IMR-90 (cell line): ENCODE measurements at regions not wholly inside any gene's neighbourhood (a gene's known extent, or its start where the extent isn't known, plus 50 kb on each side); places are given as distances from the start of the nearest gene placed in this dataset.

Experiments used
- ATAC-seq: fragments of 200-7000 bp; cut with Tn5 transposase; 2 replicates; pipeline ENCODE4 v1.9.1; 2020; ENCODE audit warnings: low read depth, mild to moderate bottlenecking, moderate library complexity
- BruUV-seq: library from RNA; stranded (reverse); fragments of 400-500 nt; replicated peaks from 2 replicates; lab custom pipeline; 2021; lab: Mats Ljungman, UMichigan
- CTCF ChIA-PET: fragments of 300-600 bp; formaldehyde crosslinking; extraction: SDS; loops from one replicate; lab custom pipeline; 2021; ENCODE audit warnings: antibody characterized with exemption; lab: Yijun Ruan, JAX
- POLR2A ChIA-PET: fragments of 300-600 bp; sonication (Branson Sonifier 250); formaldehyde crosslinking; loops from one replicate; lab custom pipeline; 2022; ENCODE audit warnings: antibody characterized with exemption; ENCODE audit not compliant: unreplicated experiment; lab: Charles Lee
- DNase-seq: peaks from one replicate; pipeline ENCODE4 v3.0.0; 2013
- H2AFZ ChIP-seq: replicated peaks from 2 replicates; pipeline ENCODE3; 2013; ENCODE audit warnings: low read length, mild to moderate bottlenecking; ENCODE audit not compliant: poor library complexity
- H2AK5ac ChIP-seq: 2 replicates; pipeline ENCODE4 v1.6.1; 2013; ENCODE audit warnings: low read depth, low read length, inconsistent platforms
- H2AK9ac ChIP-seq: replicated peaks from 2 replicates; pipeline ENCODE3; 2013; ENCODE audit warnings: mild to moderate bottlenecking, low read depth, low read length, moderate library complexity; ENCODE audit not compliant: poor library complexity
- H2BK120ac ChIP-seq: 2 replicates; pipeline ENCODE4 v1.6.1; 2013; ENCODE audit warnings: low read depth, low read length, inconsistent platforms
- H2BK15ac ChIP-seq: 3 replicates; pipeline ENCODE4 v1.6.1; 2013; ENCODE audit warnings: low read depth, low read length, inconsistent platforms
- H2BK20ac ChIP-seq: 2 replicates; pipeline ENCODE4 v1.6.1; 2013; ENCODE audit warnings: low read depth, mild to moderate bottlenecking, inconsistent platforms, low read length, moderate library complexity
- H2BK5ac ChIP-seq: 2 replicates; pipeline ENCODE4 v1.6.1; 2013; ENCODE audit warnings: mild to moderate bottlenecking, low read depth, low read length, inconsistent platforms; ENCODE audit not compliant: poor library complexity, severe bottlenecking
- H3K14ac ChIP-seq: replicated peaks from 2 replicates; pipeline ENCODE4 v1.6.1; 2013; ENCODE audit warnings: low read depth, low read length, inconsistent platforms
- H3K18ac ChIP-seq: 2 replicates; pipeline ENCODE4 v1.6.1; 2013; ENCODE audit warnings: low read depth, low read length, control low read depth
- H3K23ac ChIP-seq: 2 replicates; pipeline ENCODE4 v1.6.1; 2013; ENCODE audit warnings: low read depth, low read length, inconsistent platforms
- H3K27ac ChIP-seq: 2 replicates; pipeline ENCODE4 v1.5.1; 2013; ENCODE audit warnings: mild to moderate bottlenecking, control low read depth, low read length; ENCODE audit not compliant: insufficient read depth
- H3K27me3 ChIP-seq: 2 replicates; pipeline ENCODE4 v1.6.1; 2013; ENCODE audit warnings: low read length; ENCODE audit not compliant: control insufficient read depth, insufficient read depth
- H3K36me3 ChIP-seq: 2 replicates; pipeline ENCODE4 v1.6.1; 2013; ENCODE audit warnings: low read length, mixed read lengths; ENCODE audit not compliant: control insufficient read depth, insufficient read depth
- H3K4ac ChIP-seq: 2 replicates; pipeline ENCODE4 v1.6.1; 2013; ENCODE audit warnings: low read depth, low read length, inconsistent platforms
- H3K4me1 ChIP-seq: 2 replicates; pipeline ENCODE4 v1.6.1; 2013; ENCODE audit warnings: low read length, mixed read lengths; ENCODE audit not compliant: control insufficient read depth, insufficient read depth
- H3K4me2 ChIP-seq: 2 replicates; pipeline ENCODE4 v1.6.1; 2013; ENCODE audit warnings: low read depth, mild to moderate bottlenecking, control low read depth, low read length, moderate library complexity
- H3K4me3 ChIP-seq: 2 replicates; pipeline ENCODE4 v1.5.1; 2013; ENCODE audit warnings: low read depth, mild to moderate bottlenecking, control low read depth, low read length, moderate library complexity; ENCODE audit not compliant: insufficient read depth
- H3K56ac ChIP-seq: 2 replicates; pipeline ENCODE4 v1.6.1; 2013; ENCODE audit warnings: low read length, inconsistent platforms; ENCODE audit not compliant: insufficient read depth; ENCODE audit errors: extremely low read depth
- H3K79me1 ChIP-seq, 2 experiments: 2 replicates each; pipeline ENCODE4 v1.6.1; 2013; ENCODE audit warnings: low read length in 2 of 2, inconsistent platforms in 1 of 2, low read depth in 1 of 2
- H3K9ac ChIP-seq: 2 replicates; pipeline ENCODE4 v1.6.1; 2013; ENCODE audit warnings: low read depth, low read length, control low read depth
- H3K9me1 ChIP-seq: 2 replicates; pipeline ENCODE4 v1.6.1; 2013; ENCODE audit warnings: low read length, inconsistent platforms; ENCODE audit not compliant: insufficient read depth
- H3K9me3 ChIP-seq: 2 replicates; pipeline ENCODE4 v1.6.1; 2013; ENCODE audit warnings: low read length; ENCODE audit not compliant: control insufficient read depth, insufficient read depth
- H4K20me1 ChIP-seq: 2 replicates; pipeline ENCODE4 v1.6.1; 2013; ENCODE audit warnings: low read length, inconsistent platforms; ENCODE audit not compliant: insufficient read depth
- H4K5ac ChIP-seq: 2 replicates; pipeline ENCODE4 v1.6.1; 2013; ENCODE audit warnings: mild to moderate bottlenecking, low read depth, low read length, control low read depth
- H4K8ac ChIP-seq, 2 experiments: 2 replicates each; pipeline ENCODE4 v1.6.1; 2013; ENCODE audit warnings: low read depth in 2 of 2, low read length in 2 of 2, control low read depth in 1 of 2, inconsistent platforms in 1 of 2
- H4K91ac ChIP-seq: 2 replicates; pipeline ENCODE4 v1.6.1; 2013; ENCODE audit warnings: low read depth, low read length, inconsistent platforms; ENCODE audit not compliant: insufficient read depth
- BHLHE40 ChIP-seq: fragments of 150-350 bp; IDR thresholded peaks from 2 replicates; pipeline ENCODE4 v1.6.1; 2016; ENCODE audit warnings: mild to moderate bottlenecking, low read depth, low read length
- CEBPB ChIP-seq: IDR thresholded peaks from 2 replicates; pipeline ENCODE4 v1.6.1; 2012; ENCODE audit warnings: low read depth, low read length, improper control_type of control experiment
- CHD1 ChIP-seq: IDR thresholded peaks from 2 replicates; pipeline ENCODE4 v1.6.1; 2012; ENCODE audit warnings: low read depth, low read length, improper control_type of control experiment
- FOS ChIP-seq: fragments of 150-350 bp; IDR thresholded peaks from 2 replicates; pipeline ENCODE4 v1.6.1; 2016; ENCODE audit warnings: low read depth, low read length
- MAFK ChIP-seq: IDR thresholded peaks from 2 replicates; pipeline ENCODE4 v1.6.1; 2012; ENCODE audit warnings: low read depth, low read length, improper control_type of control experiment
- MAZ ChIP-seq: IDR thresholded peaks from 2 replicates; pipeline ENCODE4 v1.6.1; 2012; ENCODE audit warnings: low read depth, mild to moderate bottlenecking, low read length, improper control_type of control experiment, moderate library complexity, borderline replicate concordance
- MXI1 ChIP-seq: IDR thresholded peaks from 2 replicates; pipeline ENCODE4 v1.6.1; 2012; ENCODE audit warnings: low read depth, mild to moderate bottlenecking, low read length, moderate library complexity, borderline replicate concordance
- NFE2L2 ChIP-seq: fragments of 150-350 bp; IDR thresholded peaks from 2 replicates; pipeline ENCODE4 v1.6.1; 2016; ENCODE audit warnings: low read depth, mild to moderate bottlenecking, low read length
- POLR2A ChIP-seq: IDR thresholded peaks from 2 replicates; pipeline ENCODE4 v1.6.1; 2012; ENCODE audit warnings: mild to moderate bottlenecking, low read depth, low read length
- RAD21 ChIP-seq: IDR thresholded peaks from 2 replicates; pipeline ENCODE4 v1.6.1; 2012; ENCODE audit warnings: low read length, improper control_type of control experiment
- RCOR1 ChIP-seq: IDR thresholded peaks from 2 replicates; pipeline ENCODE4 v1.6.1; 2012; ENCODE audit warnings: mild to moderate bottlenecking, low read length, improper control_type of control experiment; ENCODE audit not compliant: insufficient replicate concordance
- RFX5 ChIP-seq: IDR thresholded peaks from 2 replicates; pipeline ENCODE4 v1.8.0; 2012; ENCODE audit warnings: low read depth, mild to moderate bottlenecking, low read length, moderate library complexity
- SMC3 ChIP-seq: fragments of 150-350 bp; IDR thresholded peaks from 2 replicates; pipeline ENCODE4 v1.6.1; 2016; ENCODE audit warnings: low read depth, mild to moderate bottlenecking, antibody characterized with exemption, low read length, moderate library complexity
- WGBS, 2 experiments: methylation state at CpG; one replicate each; pipeline versions ENCODE4 v1.1.5 to v1.1.7; 2013; ENCODE audit warnings: missing lambda C conversion rate in 2 of 2; ENCODE audit not compliant: insufficient read length in 1 of 2; ENCODE audit errors: extremely low coverage in 2 of 2; 5-methylcytosine and 5-hydroxymethylcytosine counted together
- dilution Hi-C: fragments of 300-500 bp; cut with HindIII; formaldehyde crosslinking; loops from one replicate; pipeline ENCODE4 v1.14.3; 2018; ENCODE audit warnings: low sequenced_read_pairs; ENCODE audit not compliant: unreplicated experiment
- in situ Hi-C: fragments of 300-500 bp; cut with MboI; formaldehyde crosslinking; loops from 3 replicates; pipeline ENCODE4 v1.14.3; 2019; ENCODE audit warnings: low sequenced_read_pairs, inconsistent platforms, mixed read lengths
- intact Hi-C: fragments of 100-400 bp; cut with micrococcal nuclease; formaldehyde crosslinking; loops from 2 replicates; pipeline ENCODE4 v1.10.0; 2022
- TF ChIP-seq, protein P1 (sequence below): fragments of 150-350 bp; IDR thresholded peaks from 2 replicates; pipeline ENCODE4 v1.6.1; 2017; ENCODE audit warnings: mild to moderate bottlenecking, antibody characterized with exemption, low read length, low read depth
- TF ChIP-seq, protein P2 (sequence below): fragments of 150-350 bp; IDR thresholded peaks from 2 replicates; pipeline ENCODE4 v1.6.1; 2016; ENCODE audit warnings: low read depth, mild to moderate bottlenecking, low read length, moderate library complexity, borderline replicate concordance
- TF ChIP-seq, protein P3 (sequence below): conservative IDR thresholded peaks from 2 replicates; pipeline ENCODE4 v1.5.1; 2012; ENCODE audit warnings: mild to moderate bottlenecking, low read depth, low read length, improper control_type of control experiment

DNA sequence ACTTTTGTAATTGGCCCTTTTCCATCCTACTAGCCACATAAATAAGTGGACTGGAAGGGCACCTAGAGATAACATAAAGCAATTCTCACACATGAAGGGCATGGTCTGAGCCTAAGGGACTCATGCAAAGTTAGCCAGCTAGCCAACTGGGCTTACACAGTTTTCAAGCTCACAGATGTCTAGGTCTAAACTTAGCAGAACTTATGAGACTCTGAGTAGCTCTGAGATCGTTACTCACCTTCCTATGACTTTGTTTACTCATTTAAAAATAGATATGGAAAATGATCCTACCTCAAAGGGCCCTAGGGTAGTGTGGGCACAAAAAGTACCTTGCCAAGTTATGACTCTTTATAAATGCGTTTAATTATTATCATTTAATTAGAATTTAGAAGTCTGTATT lies 410.4 kb upstream of the MPDZ start:
- TF ChIP-seq, protein P1, sequence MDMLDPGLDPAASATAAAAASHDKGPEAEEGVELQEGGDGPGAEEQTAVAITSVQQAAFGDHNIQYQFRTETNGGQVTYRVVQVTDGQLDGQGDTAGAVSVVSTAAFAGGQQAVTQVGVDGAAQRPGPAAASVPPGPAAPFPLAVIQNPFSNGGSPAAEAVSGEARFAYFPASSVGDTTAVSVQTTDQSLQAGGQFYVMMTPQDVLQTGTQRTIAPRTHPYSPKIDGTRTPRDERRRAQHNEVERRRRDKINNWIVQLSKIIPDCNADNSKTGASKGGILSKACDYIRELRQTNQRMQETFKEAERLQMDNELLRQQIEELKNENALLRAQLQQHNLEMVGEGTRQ: no peak
- TF ChIP-seq RFX5: no peak
- no peak for TF ChIP-seq RAD21
- no peak for TF ChIP-seq CHD1
- no peak for TF ChIP-seq NFE2L2
- no peak for TF ChIP-seq FOS
- no peak for TF ChIP-seq POLR2A
- TF ChIP-seq, protein P2, sequence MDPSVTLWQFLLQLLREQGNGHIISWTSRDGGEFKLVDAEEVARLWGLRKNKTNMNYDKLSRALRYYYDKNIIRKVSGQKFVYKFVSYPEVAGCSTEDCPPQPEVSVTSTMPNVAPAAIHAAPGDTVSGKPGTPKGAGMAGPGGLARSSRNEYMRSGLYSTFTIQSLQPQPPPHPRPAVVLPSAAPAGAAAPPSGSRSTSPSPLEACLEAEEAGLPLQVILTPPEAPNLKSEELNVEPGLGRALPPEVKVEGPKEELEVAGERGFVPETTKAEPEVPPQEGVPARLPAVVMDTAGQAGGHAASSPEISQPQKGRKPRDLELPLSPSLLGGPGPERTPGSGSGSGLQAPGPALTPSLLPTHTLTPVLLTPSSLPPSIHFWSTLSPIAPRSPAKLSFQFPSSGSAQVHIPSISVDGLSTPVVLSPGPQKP: no peak
- no peak for TF ChIP-seq MXI1
- no peak for TF ChIP-seq SMC3
- TF ChIP-seq BHLHE40: no peak
- TF ChIP-seq CEBPB: no peak
- TF ChIP-seq RCOR1: no peak
- TF ChIP-seq, protein P3, sequence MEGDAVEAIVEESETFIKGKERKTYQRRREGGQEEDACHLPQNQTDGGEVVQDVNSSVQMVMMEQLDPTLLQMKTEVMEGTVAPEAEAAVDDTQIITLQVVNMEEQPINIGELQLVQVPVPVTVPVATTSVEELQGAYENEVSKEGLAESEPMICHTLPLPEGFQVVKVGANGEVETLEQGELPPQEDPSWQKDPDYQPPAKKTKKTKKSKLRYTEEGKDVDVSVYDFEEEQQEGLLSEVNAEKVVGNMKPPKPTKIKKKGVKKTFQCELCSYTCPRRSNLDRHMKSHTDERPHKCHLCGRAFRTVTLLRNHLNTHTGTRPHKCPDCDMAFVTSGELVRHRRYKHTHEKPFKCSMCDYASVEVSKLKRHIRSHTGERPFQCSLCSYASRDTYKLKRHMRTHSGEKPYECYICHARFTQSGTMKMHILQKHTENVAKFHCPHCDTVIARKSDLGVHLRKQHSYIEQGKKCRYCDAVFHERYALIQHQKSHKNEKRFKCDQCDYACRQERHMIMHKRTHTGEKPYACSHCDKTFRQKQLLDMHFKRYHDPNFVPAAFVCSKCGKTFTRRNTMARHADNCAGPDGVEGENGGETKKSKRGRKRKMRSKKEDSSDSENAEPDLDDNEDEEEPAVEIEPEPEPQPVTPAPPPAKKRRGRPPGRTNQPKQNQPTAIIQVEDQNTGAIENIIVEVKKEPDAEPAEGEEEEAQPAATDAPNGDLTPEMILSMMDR: no peak
- TF ChIP-seq MAFK: no peak
- TF ChIP-seq MAZ: no peak
- H3K9me1 ChIP-seq: no peaks in the 10 kb centered on the region
- no peak overlapping the region for H2BK20ac ChIP-seq
- H3K79me1 ChIP-seq: no peaks in the 10 kb centered on the region
- no peak overlapping the region for H2AK9ac ChIP-seq
- H3K9me3 ChIP-seq: no peaks in the 10 kb centered on the region
- H3K4me2 ChIP-seq: no peak overlapping the region
- no peak overlapping the region for H4K8ac ChIP-seq
- DNase-seq: no peak
- H3K9ac ChIP-seq: no peak overlapping the region
- no peak overlapping the region for H4K91ac ChIP-seq
- ChIA-PET POLR2A (no interaction called here), CTCF (no interaction called here)
- no peak overlapping the region for H3K4ac ChIP-seq
- no peak overlapping the region for H3K14ac ChIP-seq
- H3K23ac ChIP-seq: no peak overlapping the region
- no peak overlapping the region for H2BK120ac ChIP-seq
- H3K4me3 ChIP-seq: no peak overlapping the region
- in situ Hi-C loops (no loop called here), dilution Hi-C loops (no loop called here), intact Hi-C loops (no loop called here)
- no peak overlapping the region for H2AK5ac ChIP-seq
- no peak overlapping the region for H2BK5ac ChIP-seq
- H3K4me1 ChIP-seq: no peaks in the 10 kb centered on the region
- H3K18ac ChIP-seq: no peak overlapping the region
- no peak overlapping the region for H4K5ac ChIP-seq
- H3K36me3 ChIP-seq: no peaks in the 10 kb centered on the region
- ATAC-seq: no peak
- H3K27ac ChIP-seq: no peak overlapping the region
- no peaks in the 10 kb centered on the region for H3K27me3 ChIP-seq
- H2BK15ac ChIP-seq: no peak overlapping the region
- no peaks in the 10 kb centered on the region for H4K20me1 ChIP-seq
- BruUV-seq: no TSS peak
- WGBS, 2 experiments: no CpG with 5 or more reads among the region's 2 CpGs
- H3K56ac ChIP-seq: no peak overlapping the region
- H2AFZ ChIP-seq: no peak overlapping the region
